EL (cell line): ENCODE measurements at regions not wholly inside any gene's neighbourhood (a gene's known extent, or its start where the extent isn't known, plus 50 kb on each side); places are given as distances from the start of the nearest gene placed in this dataset.

ENCODE experiments used
- DNase-seq: peaks from one replicate; pipeline ENCODE4 v3.0.0-alpha.2; 2016

DNA sequence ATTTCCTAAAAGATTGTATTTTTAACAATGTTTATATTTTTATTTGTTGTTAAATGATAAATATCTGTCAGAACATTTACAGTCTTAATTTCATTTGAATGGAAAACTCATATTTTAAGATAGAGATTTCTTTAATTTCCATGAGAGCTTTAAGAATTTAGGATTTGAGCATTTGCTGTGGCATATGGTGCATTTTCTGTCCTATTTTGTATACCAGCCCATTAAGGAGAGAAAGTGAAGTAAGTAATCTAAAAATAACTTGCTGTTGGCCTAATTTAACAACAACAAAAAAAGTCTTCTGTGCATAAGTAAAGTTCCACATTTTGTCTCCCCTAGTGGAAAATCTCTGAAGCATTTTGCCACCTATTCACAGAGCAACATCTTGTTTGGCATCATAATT is 190.9 kb upstream of the PPP1R3A start:
- no peak for DNase-seq

DNA sequence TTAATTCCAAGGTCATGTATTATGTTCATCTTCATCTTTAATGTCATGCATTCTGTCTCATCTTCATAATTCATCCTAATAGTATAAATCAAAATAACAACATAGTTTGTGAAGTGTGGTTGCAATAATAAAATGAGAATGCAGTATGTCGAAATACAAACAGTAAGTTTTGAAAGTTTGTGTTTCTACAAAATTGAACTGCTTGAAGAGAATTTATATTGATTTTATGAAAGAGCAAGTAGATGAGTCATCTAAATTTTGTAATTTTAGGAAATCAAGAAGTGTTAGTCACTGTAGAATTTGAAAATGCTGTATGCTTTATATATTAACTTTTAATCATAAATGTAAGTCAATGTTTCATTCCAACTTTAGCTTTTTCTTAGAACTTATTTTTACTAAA is 190.5 kb upstream of the PPP1R3A start:
- no peak for DNase-seq

GRCh38 chr7:114108510-114108909 is 189.7 kb upstream of the PPP1R3A start:
- no peak for DNase-seq

- no peak for DNase-seq
Observed at GRCh38 chr7:114107522-114107921, 188.7 kb upstream of the PPP1R3A start.

GRCh38 chr7:114104035-114104434 is 185.2 kb upstream of the PPP1R3A start:
- no peak for DNase-seq

- DNase-seq = no peak
Observed at GRCh38 chr7:114102996-114103395, 184.2 kb upstream of the PPP1R3A start.

GRCh38 chr7:114102131-114102530 is 183.3 kb upstream of the PPP1R3A start:
- no peak for DNase-seq

DNA sequence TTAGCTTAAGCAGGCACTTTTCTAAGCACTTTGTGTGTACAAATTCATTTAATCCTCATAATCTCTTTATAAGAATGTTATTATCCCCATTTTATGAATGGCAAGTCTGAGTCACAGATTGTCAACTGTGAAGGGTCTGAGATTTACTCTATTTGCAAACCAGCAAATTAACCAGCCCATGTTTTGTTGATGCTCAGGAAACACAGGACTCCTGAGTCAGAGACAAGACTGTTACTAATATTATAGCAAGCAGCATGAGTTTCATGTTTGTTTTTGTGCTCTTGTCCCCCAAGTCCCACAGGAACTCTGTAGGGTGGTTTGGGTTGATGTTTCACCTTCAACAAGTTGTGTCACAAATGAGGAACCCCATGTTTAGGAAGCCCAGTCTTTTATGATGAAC is 182.0 kb upstream of the PPP1R3A start:
- DNase-seq = no peak

- DNase-seq = no peak
Observed at GRCh38 chr7:114099337-114099736, 180.5 kb upstream of the PPP1R3A start.

DNA sequence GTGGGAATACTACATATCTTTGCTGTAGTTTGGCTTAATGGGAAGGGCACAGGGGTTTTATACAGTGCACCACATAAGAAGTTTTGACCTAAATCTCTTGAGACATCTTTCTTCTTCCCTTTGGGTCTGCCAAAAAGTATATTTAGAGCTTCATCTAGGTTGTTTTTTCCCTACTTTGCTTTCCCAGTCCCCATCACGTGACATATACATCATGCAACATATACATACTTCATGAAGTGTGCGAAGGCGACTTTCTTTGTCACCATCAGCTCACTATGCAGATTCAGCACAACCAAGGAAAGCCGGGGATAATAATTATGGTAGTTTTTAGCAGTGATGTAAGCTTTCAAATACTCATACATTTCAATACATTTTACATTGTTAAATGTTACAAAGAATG is 177.1 kb upstream of the PPP1R3A start:
- no peak for DNase-seq

DNA sequence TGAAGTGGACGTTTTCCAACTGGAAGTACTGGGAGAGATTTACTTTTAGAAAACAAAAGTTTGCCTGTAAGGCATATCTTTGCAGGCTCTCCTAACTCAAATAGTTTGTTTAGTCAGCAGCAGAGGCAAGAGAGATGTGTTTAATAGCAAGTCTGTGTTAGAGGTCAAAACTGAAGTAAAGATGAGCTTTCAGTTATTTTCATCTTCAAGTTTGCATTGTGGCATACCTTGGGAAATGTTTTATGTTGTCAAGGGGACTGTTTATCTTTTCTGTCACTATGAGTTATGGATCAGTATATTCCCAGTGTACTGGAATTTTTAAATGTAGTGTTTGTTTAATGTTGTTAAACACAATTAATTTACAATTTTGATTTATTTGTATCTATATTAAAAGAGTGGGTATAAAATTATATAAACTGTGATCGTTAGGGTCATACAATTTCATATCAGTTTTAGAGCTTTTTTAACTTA is 169.7 kb upstream of the PPP1R3A start:
- no peak for DNase-seq

DNA sequence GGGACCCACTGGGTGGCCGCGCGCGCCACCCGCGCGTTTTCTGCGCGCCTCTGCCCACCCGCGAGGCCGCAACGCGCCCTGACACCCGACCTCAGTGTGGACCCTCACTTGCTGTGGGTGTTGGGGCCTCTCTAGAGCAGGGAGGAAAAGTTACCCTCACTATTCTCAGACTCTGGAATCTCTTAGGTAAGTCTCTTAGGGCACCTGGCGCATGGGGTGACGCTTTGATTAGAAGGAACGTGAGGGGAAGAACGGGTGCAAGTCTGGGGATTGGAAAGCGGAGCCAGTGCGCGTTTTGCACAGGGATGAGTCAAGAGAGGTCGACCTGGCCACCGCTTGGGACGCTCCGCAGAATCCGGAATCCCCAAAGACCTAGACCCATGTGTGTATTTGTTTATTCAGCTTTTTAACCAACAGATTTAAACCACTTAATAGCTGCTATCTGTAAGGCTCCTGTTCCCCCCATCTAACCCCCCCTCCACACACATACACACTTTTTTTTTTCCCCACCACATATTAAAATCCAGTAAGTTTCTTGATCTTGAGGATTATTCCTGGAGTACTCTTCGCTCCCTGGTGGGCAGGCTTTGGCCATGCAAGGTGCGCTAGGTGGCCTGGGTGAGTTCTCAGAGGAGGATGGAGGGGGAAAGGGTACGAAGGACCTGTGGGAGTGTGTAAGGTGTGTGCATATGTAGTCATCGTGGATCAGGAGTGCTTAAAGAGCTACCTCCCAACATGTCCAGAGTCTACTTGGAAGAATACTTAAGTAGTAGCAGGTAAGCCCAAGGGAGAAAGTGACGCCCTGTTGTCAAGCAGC is 169.1 kb upstream of the PPP1R3A start:
- no peak for DNase-seq

DNA sequence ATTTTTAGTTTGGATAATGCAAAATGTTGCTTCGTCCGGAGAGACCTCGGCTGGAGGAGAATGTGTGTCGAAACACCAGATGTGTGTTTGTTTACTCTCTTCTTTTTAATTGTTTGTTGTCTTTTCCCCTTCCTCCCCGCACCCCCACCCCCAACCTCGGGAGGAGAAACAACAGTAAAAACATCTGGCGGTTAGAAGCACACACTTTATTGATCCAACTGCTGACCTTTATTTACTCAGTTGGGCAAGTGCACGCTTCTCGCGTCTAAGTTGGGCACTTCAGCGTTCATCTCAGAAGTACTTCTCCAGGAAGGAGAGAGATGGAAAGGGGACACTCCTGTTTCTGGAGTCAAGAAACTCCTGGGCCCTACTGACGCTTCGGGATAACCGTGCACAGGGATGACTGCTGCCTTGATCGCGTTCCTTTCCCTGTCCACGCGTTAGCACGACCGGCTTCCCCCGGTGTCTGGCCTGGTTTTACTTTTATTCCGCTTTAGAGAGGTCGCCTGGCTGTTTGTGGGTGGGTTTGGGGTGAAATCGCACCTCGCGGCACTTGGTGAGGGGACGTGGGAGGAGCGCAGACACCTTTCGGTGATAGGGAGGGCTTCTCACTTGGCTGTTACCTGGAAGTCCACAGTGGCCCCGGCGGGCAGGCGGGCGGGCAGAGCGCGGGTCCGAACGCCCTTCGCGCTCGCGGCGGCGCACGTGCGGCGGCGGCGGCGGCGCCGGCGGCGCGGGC is 168.3 kb upstream of the PPP1R3A start:
- DNase-seq = peak; percentile 4

- no peak for DNase-seq
Observed at GRCh38 chr7:114086537-114086913, 167.7 kb upstream of the PPP1R3A start.

- DNase-seq = peak; percentile 32
Observed at GRCh38 chr7:114085592-114086501, 167.0 kb upstream of the PPP1R3A start.

DNA sequence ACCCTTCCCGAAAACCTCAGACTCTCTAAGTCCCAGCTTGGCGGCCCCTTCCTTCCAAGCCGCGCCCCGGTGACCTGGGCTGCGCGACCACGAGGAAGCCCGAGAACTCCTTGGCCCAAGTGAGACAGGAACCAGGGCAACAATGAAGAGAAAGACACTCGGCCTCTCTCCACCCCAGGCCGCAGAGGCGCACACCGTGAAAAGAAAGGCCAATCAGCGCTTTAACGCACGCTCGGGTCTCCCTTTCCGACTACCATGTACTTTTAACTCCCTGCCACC is 166.4 kb upstream of the PPP1R3A start:
- no peak for DNase-seq

DNA sequence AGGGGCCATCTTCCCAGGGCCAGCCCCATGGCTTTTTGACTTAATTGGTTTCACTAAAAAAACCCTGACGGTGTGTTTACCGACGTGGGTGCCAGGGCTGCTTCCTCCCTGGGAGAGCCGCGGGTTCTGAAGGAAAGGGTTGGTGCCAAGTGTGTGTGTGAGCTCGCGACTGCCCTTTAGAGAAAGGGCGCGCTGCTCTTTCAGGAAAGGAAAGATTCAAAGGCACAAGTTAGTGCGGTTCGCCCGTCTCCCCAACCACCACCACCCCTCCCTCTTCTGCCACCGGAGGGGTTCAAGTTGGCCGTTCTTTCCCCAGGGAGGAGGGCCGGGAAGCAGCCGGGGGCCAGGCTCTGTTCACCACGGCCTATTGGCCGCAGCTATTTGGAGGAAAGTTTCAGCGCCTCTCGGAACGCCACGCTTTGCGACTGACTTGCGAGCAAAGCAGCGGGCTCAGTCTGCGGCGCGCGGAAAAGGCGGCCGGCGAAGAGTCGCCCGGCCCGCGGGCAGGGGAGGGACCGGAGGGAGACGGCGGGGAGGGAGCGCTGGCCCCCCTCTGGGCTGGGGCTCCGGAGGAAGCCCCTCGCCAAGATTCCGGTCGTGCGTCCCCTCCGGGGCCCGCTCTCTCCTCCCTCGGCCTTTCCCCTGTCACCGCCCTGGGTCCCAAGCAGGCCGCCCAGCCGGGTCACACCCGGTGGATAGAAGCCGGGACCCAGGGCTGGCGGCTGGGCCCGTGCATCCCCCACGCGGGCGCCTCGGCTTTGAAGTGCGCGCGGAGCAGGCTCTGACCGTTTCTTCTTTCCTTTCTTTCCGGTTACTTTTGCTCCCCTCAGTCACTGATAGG is 165.9 kb upstream of the PPP1R3A start:
- no peak for DNase-seq

DNA sequence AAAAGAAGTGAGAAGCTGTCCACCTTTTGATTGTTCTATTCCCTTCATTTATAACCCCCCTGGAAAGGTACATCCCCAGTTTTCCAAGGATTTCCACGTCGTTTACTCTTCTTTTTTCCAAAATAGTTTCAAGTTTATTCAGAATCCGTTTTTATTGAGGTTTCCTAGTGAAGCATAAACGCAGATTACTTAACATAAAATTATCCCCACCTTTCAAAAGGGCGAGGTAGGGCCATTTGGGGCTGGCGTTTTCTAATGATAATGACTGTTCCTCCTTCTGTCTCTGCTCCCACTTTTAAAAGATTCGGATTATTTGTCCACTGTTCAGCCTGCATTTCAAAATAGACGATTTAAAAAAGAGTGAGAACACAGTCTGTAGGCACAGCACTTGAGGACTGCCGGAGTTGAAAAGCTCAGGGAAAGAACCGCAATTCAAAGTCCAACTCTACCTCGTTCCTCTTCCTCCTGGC is 165.2 kb upstream of the PPP1R3A start:
- no peak for DNase-seq

- no peak for DNase-seq
Observed at GRCh38 chr7:114083166-114084001, 164.6 kb upstream of the PPP1R3A start.

- peak; percentile 1 for DNase-seq
Observed at GRCh38 chr7:114082642-114083165, 163.9 kb upstream of the PPP1R3A start.
